Astrocyte (in vitro differentiated cells and primary cell): ENCODE measurements at regions not wholly inside any gene's neighbourhood (a gene's known extent, or its start where the extent isn't known, plus 50 kb on each side); places are given as distances from the start of the nearest gene placed in this dataset.

ENCODE experiments used
- DNase-seq: peaks from one replicate; pipeline ENCODE4 v3.0.0-alpha.2; 2010; ENCODE audit warnings: low read depth
- FAIRE-seq: peaks from 2 replicates; lab custom pipeline; 2011; peaks lifted over from hg19 to GRCh38; lab: Jason Lieb, UNC
- H2AFZ ChIP-seq: 2 replicates; pipeline ENCODE4 v1.6.0; 2012; ENCODE audit warnings: low read depth, low read length, inconsistent platforms
- H3K27ac ChIP-seq: 2 replicates; pipeline ENCODE4 v1.5.1; 2011; ENCODE audit warnings: low read depth, low read length, inconsistent platforms
- H3K27me3 ChIP-seq: 2 replicates; pipeline ENCODE4 v1.6.0; 2011; ENCODE audit warnings: low read length, inconsistent platforms; ENCODE audit not compliant: insufficient read depth
- H3K36me3 ChIP-seq: 2 replicates; pipeline ENCODE4 v1.5.1; 2011; ENCODE audit warnings: low read length, inconsistent platforms; ENCODE audit not compliant: insufficient read depth
- H3K4me1 ChIP-seq: 2 replicates; pipeline ENCODE4 v1.5.1; 2011; ENCODE audit warnings: low read length, inconsistent platforms; ENCODE audit not compliant: insufficient read depth
- H3K4me2 ChIP-seq: 2 replicates; pipeline ENCODE4 v1.6.0; 2012; ENCODE audit warnings: low read length, inconsistent platforms
- H3K4me3 ChIP-seq: 2 replicates; pipeline ENCODE4 v1.5.1; 2011; ENCODE audit warnings: low read depth, mild to moderate bottlenecking, low read length, inconsistent platforms; ENCODE audit not compliant: insufficient read depth
- H3K79me2 ChIP-seq: 2 replicates; pipeline ENCODE4 v1.6.0; 2012; ENCODE audit warnings: mild to moderate bottlenecking, low read length, inconsistent platforms; ENCODE audit not compliant: insufficient read depth
- H3K9ac ChIP-seq: 2 replicates; pipeline ENCODE4 v1.6.0; 2012; ENCODE audit warnings: mild to moderate bottlenecking, low read length, inconsistent platforms
- H3K9me3 ChIP-seq: 2 replicates; pipeline ENCODE4 v1.5.1; 2012; ENCODE audit warnings: low read depth, mild to moderate bottlenecking, low read length, inconsistent platforms; ENCODE audit not compliant: insufficient read depth
- H4K20me1 ChIP-seq: 2 replicates; pipeline ENCODE4 v1.6.0; 2012; ENCODE audit warnings: low read length, inconsistent platforms; ENCODE audit not compliant: insufficient read depth
- H3K27ac Mint-ChIP-seq: one replicate; pipeline ENCODE4 v1.8.0; 2021; ENCODE audit warnings: mild to moderate bottlenecking, mixed read lengths; ENCODE audit not compliant: unreplicated experiment
- H3K27me3 Mint-ChIP-seq: one replicate; pipeline ENCODE4 v1.8.0; 2021; ENCODE audit warnings: low read depth, mixed read lengths; ENCODE audit not compliant: unreplicated experiment
- H3K36me3 Mint-ChIP-seq: one replicate; pipeline ENCODE4 v1.8.0; 2021; ENCODE audit warnings: low read depth, mixed read lengths; ENCODE audit not compliant: unreplicated experiment
- H3K4me1 Mint-ChIP-seq: one replicate; pipeline ENCODE4 v1.8.0; 2021; ENCODE audit warnings: low read depth, mixed read lengths; ENCODE audit not compliant: unreplicated experiment
- H3K4me3 Mint-ChIP-seq: one replicate; pipeline ENCODE4 v1.8.0; 2021; ENCODE audit warnings: mild to moderate bottlenecking, moderate library complexity, mixed read lengths; ENCODE audit not compliant: unreplicated experiment
- H3K9me3 Mint-ChIP-seq: one replicate; pipeline ENCODE4 v1.8.0; 2021; ENCODE audit warnings: mild to moderate bottlenecking, mixed read lengths; ENCODE audit not compliant: unreplicated experiment
- EZH2 ChIP-seq: IDR thresholded peaks from 2 replicates; pipeline ENCODE4 v1.6.1; 2012; ENCODE audit warnings: mild to moderate bottlenecking, low read length, inconsistent platforms; ENCODE audit not compliant: insufficient read depth
- TF ChIP-seq, protein P1 (sequence below): IDR thresholded peaks from 2 replicates; pipeline ENCODE4 v1.5.1; 2011; ENCODE audit warnings: low read depth, mild to moderate bottlenecking, inconsistent platforms, low read length, moderate library complexity; ENCODE audit not compliant: insufficient read depth

DNA sequence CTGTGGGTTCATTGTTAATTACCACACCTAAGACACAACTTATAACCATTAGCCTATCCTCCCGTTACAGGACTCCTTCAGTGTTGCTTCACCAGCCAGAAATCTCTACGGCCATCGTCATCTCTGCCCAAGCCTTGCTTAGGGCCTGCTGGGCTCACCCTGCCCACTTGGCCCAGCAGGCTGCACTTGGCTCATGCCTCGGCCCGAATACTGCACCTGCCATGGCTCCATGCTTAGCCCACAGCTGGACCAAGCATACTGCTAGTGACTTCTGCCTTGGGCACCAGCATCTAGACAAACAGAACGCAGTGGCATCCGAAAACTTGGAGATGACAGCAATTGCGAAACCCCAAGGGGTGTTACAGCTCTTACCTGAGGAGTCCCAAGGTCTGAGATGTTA, 2336.0 kb upstream of the ACO1 start:
- Histone ChIP-seq H3K36me3 (no peaks in the 10 kb centered on the region), H3K4me2 (no peak overlapping the region), H3K79me2 (no peaks in the 10 kb centered on the region), H3K27ac (no peak overlapping the region), H3K4me1 (no peaks in the 10 kb centered on the region), H3K9ac (no peak overlapping the region), H3K9me3 (no peaks in the 10 kb centered on the region), H4K20me1 (no peaks in the 10 kb centered on the region), H3K27me3 (no peaks in the 10 kb centered on the region), H2AFZ (no peak overlapping the region), H3K4me3 (no peak overlapping the region)
- H3K4me3 Mint-ChIP-seq = no peak overlapping the region
- H3K9me3 Mint-ChIP-seq = no peaks in the 10 kb centered on the region
- FAIRE-seq = no peak
- peaks cover 2% of the 10 kb centered on the region for H3K27me3 Mint-ChIP-seq
- TF ChIP-seq EZH2 = no peak
- TF ChIP-seq, protein P1, sequence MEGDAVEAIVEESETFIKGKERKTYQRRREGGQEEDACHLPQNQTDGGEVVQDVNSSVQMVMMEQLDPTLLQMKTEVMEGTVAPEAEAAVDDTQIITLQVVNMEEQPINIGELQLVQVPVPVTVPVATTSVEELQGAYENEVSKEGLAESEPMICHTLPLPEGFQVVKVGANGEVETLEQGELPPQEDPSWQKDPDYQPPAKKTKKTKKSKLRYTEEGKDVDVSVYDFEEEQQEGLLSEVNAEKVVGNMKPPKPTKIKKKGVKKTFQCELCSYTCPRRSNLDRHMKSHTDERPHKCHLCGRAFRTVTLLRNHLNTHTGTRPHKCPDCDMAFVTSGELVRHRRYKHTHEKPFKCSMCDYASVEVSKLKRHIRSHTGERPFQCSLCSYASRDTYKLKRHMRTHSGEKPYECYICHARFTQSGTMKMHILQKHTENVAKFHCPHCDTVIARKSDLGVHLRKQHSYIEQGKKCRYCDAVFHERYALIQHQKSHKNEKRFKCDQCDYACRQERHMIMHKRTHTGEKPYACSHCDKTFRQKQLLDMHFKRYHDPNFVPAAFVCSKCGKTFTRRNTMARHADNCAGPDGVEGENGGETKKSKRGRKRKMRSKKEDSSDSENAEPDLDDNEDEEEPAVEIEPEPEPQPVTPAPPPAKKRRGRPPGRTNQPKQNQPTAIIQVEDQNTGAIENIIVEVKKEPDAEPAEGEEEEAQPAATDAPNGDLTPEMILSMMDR = no peak
- H3K27ac Mint-ChIP-seq = no peak overlapping the region
- H3K4me1 Mint-ChIP-seq = no peaks in the 10 kb centered on the region
- no peaks in the 10 kb centered on the region for H3K36me3 Mint-ChIP-seq
- no peak for DNase-seq

DNA sequence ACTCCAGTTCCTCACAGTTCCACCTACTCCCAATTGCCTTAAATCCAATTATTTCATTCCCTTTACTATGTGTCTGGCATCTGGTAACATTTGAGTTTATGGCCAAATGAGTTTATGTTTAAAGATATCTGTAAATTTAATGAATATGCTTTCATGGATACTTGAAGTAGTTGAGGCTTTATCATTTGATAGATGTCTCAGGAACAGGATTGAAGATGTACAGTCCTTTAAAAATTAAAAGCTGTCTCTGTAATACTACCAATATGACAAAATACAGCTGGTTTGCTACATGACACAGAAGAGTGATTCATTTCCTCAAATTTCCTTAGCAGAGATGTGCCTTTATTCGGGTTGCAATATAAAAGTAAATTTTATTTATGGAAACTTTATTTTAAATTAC, 2326.0 kb upstream of the ACO1 start:
- no peak for FAIRE-seq
- H3K27me3 Mint-ChIP-seq = no peaks in the 10 kb centered on the region
- H3K9me3 Mint-ChIP-seq = no peaks in the 10 kb centered on the region

DNA sequence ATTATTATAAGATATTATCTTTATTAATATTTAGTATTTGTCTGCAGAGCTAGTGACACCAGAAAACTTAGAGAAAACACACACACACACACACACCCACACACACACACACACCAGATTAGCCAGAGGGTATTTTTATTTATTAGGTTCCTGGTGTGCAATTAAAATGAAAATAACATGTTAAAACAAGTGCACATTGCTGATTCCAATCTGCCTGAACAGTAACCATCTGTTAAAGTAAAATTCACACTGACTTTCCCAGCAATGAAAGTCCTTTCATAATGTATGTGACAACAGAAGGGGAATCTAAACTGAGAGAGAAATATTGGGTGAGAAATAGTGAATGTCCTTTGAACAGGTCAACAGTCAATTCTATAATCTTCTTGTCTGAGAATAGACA, 2323.5 kb upstream of the ACO1 start:
- no peak for FAIRE-seq

More for the DNA sequence above, 2326.0 kb upstream of the ACO1 start:
- H3K4me1 Mint-ChIP-seq = no peaks in the 10 kb centered on the region
- Histone ChIP-seq H3K4me1 (no peaks in the 10 kb centered on the region), H3K4me2 (no peak overlapping the region), H3K27ac (no peak overlapping the region), H3K36me3 (no peaks in the 10 kb centered on the region), H3K27me3 (no peaks in the 10 kb centered on the region), H2AFZ (no peak overlapping the region), H3K4me3 (no peak overlapping the region), H4K20me1 (no peaks in the 10 kb centered on the region), H3K9me3 (no peaks in the 10 kb centered on the region), H3K9ac (no peak overlapping the region), H3K79me2 (no peaks in the 10 kb centered on the region)
- no peak overlapping the region for H3K27ac Mint-ChIP-seq
- no peak for DNase-seq
- H3K4me3 Mint-ChIP-seq = no peak overlapping the region
- H3K36me3 Mint-ChIP-seq = no peaks in the 10 kb centered on the region
- TF ChIP-seq, protein P1 = no peak
- no peak for TF ChIP-seq EZH2

More for the DNA sequence above, 2323.5 kb upstream of the ACO1 start:
- TF ChIP-seq EZH2 = no peak
- TF ChIP-seq, protein P1 = no peak
- Histone ChIP-seq H3K27me3 (no peaks in the 10 kb centered on the region), H3K4me3 (no peak overlapping the region), H3K4me2 (no peak overlapping the region), H3K36me3 (no peaks in the 10 kb centered on the region), H3K27ac (no peak overlapping the region), H4K20me1 (no peaks in the 10 kb centered on the region), H2AFZ (no peak overlapping the region), H3K4me1 (no peaks in the 10 kb centered on the region), H3K9ac (no peak overlapping the region), H3K79me2 (no peaks in the 10 kb centered on the region), H3K9me3 (no peaks in the 10 kb centered on the region)
- Mint-ChIP-seq H3K36me3 (no peaks in the 10 kb centered on the region), H3K27ac (no peak overlapping the region), H3K27me3 (no peaks in the 10 kb centered on the region), H3K4me3 (no peak overlapping the region), H3K9me3 (no peaks in the 10 kb centered on the region), H3K4me1 (no peaks in the 10 kb centered on the region)
- no peak for DNase-seq
